K562 (cell line): ENCODE measurements at regions not wholly inside any gene's neighbourhood (a gene's known extent, or its start where the extent isn't known, plus 50 kb on each side); places are given as distances from the start of the nearest gene placed in this dataset.

Experiments used
- ATAC-seq: fragments of 200-7000 bp; cut with Tn5 transposase; 3 replicates; pipeline ENCODE4 v1.9.1; 2020; ENCODE audit warnings: moderate library complexity
- BruUV-seq: library from RNA; stranded (reverse); fragments of 400-500 nt; replicated peaks from 2 replicates; lab custom pipeline; 2021; lab: Mats Ljungman, UMichigan
- CTCF ChIA-PET: fragments of 300-600 bp; formaldehyde crosslinking; extraction: SDS; loops from one replicate; lab custom pipeline; 2021; ENCODE audit warnings: low intra/inter-chr PET ratio; lab: Yijun Ruan, JAX
- POLR2A ChIA-PET: fragments of 300-600, 350-650 bp; sonication (Branson Sonifier 250); formaldehyde crosslinking; extraction: SDS; loops from one replicate; lab custom pipeline; 2021; ENCODE audit warnings: antibody characterized with exemption, inconsistent platforms; lab: Yijun Ruan, JAX
- DNase-seq, 4 experiments: peaks; one replicate each; pipeline versions ENCODE4 v3.0.0 to v3.0.0-alpha.2; 2011 to 2018; ENCODE audit warnings: low spot score in 3 of 4, mixed read lengths in 3 of 4; ENCODE audit errors: extremely low read depth in 1 of 4
- FAIRE-seq: peaks from 2 replicates; lab custom pipeline; 2011; peaks lifted over from hg19 to GRCh38; lab: Jason Lieb, UNC
- H2AFZ ChIP-seq: 2 replicates; pipeline ENCODE4 v1.6.0; 2011; ENCODE audit warnings: low read depth, low read length, control low read depth, inconsistent platforms
- H3K27ac ChIP-seq: fragments of 200-600 bp; 3 replicates; pipeline ENCODE4 v1.8.0; 2011; ENCODE audit warnings: low read depth, mild to moderate bottlenecking, control low read depth, inconsistent platforms, low read length, moderate library complexity, mixed read lengths; ENCODE audit errors: extremely low read depth
- H3K27me3 ChIP-seq, 2 experiments: fragments of 300-600 bp in 1 of 2; 2 replicates in 1 of 2; 3 replicates in 1 of 2; pipeline versions ENCODE4 v1.6.0 to v1.8.0; 2011; ENCODE audit warnings: inconsistent platforms in 2 of 2, low read length in 2 of 2, mild to moderate bottlenecking in 1 of 2, mixed read lengths in 1 of 2, moderate library complexity in 1 of 2; ENCODE audit not compliant: control insufficient read depth in 2 of 2, insufficient read depth in 2 of 2
- H3K36me3 ChIP-seq: fragments of 300-600 bp; 3 replicates; pipeline ENCODE4 v1.8.0; 2011; ENCODE audit warnings: mild to moderate bottlenecking, low read length, inconsistent platforms; ENCODE audit not compliant: control insufficient read depth, insufficient read depth
- H3K4me1 ChIP-seq, 2 experiments: fragments of 200-600 bp in 1 of 2; replicated peaks in 1 of 2; 2 replicates in 1 of 2; 3 replicates in 1 of 2; pipeline versions ENCODE4 v1.5.1 to v1.8.0; 2011; ENCODE audit warnings: inconsistent platforms in 2 of 2, low read length in 2 of 2, mild to moderate bottlenecking in 1 of 2, mixed read lengths in 1 of 2, moderate library complexity in 1 of 2; ENCODE audit not compliant: control insufficient read depth in 2 of 2, insufficient read depth in 2 of 2
- H3K4me2 ChIP-seq: 2 replicates; pipeline ENCODE4 v1.6.1; 2011; ENCODE audit warnings: low read length, control low read depth, inconsistent platforms, mixed read lengths; ENCODE audit not compliant: insufficient read depth
- H3K4me3 ChIP-seq: fragments of 200-600 bp; sonication (generic), shearing (Covaris generic); 2 replicates; pipeline ENCODE4 v1.5.1; 2016; ENCODE audit warnings: control low read depth, inconsistent platforms
- H3K79me2 ChIP-seq: fragments of 200-600 bp; 3 replicates; pipeline ENCODE4 v1.8.0; 2011; ENCODE audit warnings: low read length, inconsistent platforms; ENCODE audit not compliant: control insufficient read depth, insufficient read depth
- H3K9ac ChIP-seq, 2 experiments: 2 replicates each; pipeline versions ENCODE4 v1.6.0 to v1.6.1; 2011; ENCODE audit warnings: low read depth in 2 of 2, low read length in 2 of 2, control low read depth in 1 of 2, inconsistent platforms in 1 of 2, mild to moderate bottlenecking in 1 of 2, mixed read lengths in 1 of 2; ENCODE audit not compliant: insufficient read depth in 1 of 2
- H3K9me1 ChIP-seq: one replicate; pipeline ENCODE4 v1.6.0; 2011; ENCODE audit warnings: inconsistent platforms, mild to moderate bottlenecking, low read length, moderate library complexity; ENCODE audit not compliant: control insufficient read depth, insufficient read depth
- H3K9me3 ChIP-seq: replicated peaks from 2 replicates; pipeline ENCODE4 v1.5.1; 2011; ENCODE audit warnings: low read depth, low read length, inconsistent platforms; ENCODE audit not compliant: control insufficient read depth, insufficient read depth
- H4K20me1 ChIP-seq: replicated peaks from 2 replicates; pipeline ENCODE4 v1.6.1; 2011; ENCODE audit warnings: low read length, inconsistent platforms, mixed read lengths; ENCODE audit not compliant: control insufficient read depth, insufficient read depth
- CBX8 ChIP-seq: fragments of 200-600 bp; sonication (generic); IDR thresholded peaks from 2 replicates; pipeline ENCODE4 v1.6.1; 2012; ENCODE audit warnings: borderline replicate concordance, mixed run types, low read depth, mild to moderate bottlenecking, moderate library complexity, mixed read lengths, low read length, control low read depth, inconsistent platforms; ENCODE audit not compliant: poor library complexity, severe bottlenecking; ENCODE audit errors: extremely low read depth
- FOXJ3 ChIP-seq: sonication (generic); formaldehyde crosslinking; IDR thresholded peaks from 2 replicates; pipeline ENCODE4 v1.4.0; 2020; ENCODE audit warnings: mild to moderate bottlenecking, missing genetic modification reagents
- MCM7 ChIP-seq, 2 experiments: fragments of 450-650 bp; IDR thresholded peaks; 2 replicates each; pipeline ENCODE4 v1.6.1; 2016 to 2018
- NFATC3 ChIP-seq: fragments of 450-650 bp; IDR thresholded peaks from 2 replicates; pipeline ENCODE4 v1.6.1; 2017; ENCODE audit warnings: mild to moderate bottlenecking
- PCBP2 ChIP-seq: fragments of 200-400 bp; formaldehyde crosslinking; IDR thresholded peaks from 2 replicates; pipeline ENCODE4 v1.6.1; 2018; ENCODE audit warnings: low read length, low read depth, mild to moderate bottlenecking, moderate library complexity; ENCODE audit not compliant: poor library complexity, severe bottlenecking
- SREBF2 ChIP-seq: sonication (generic); formaldehyde crosslinking; IDR thresholded peaks from 2 replicates; pipeline ENCODE4 v1.4.0; 2020; ENCODE audit warnings: mild to moderate bottlenecking, missing genetic modification reagents
- WGBS: fragments of 100-300 bp; shearing (Covaris generic); methylation state at CpG from one replicate; pipeline ENCODE4 v1.1.6; 2016; ENCODE audit warnings: low coverage, mixed read lengths; ENCODE audit not compliant: insufficient coverage; ENCODE audit errors: missing lambda C conversion rate; 5-methylcytosine and 5-hydroxymethylcytosine counted together
- in situ Hi-C: fragments of 300-500 bp; cut with MboI; formaldehyde crosslinking; loops from 4 replicates; pipeline ENCODE4 v1.15.0; 2018; ENCODE audit warnings: inconsistent platforms, mixed read lengths
- intact Hi-C: fragments of 100-400 bp; cut with micrococcal nuclease; formaldehyde crosslinking; loops from 2 replicates; pipeline ENCODE4 v1.14.2; 2022
- TF ChIP-seq, protein P1 (sequence below): fragments of 450-650 bp; IDR thresholded peaks from 2 replicates; pipeline ENCODE4 v1.6.1; 2018; ENCODE audit warnings: mild to moderate bottlenecking, low read depth; ENCODE audit not compliant: partially characterized antibody
- TF ChIP-seq, protein P2 (sequence below): sonication (generic); formaldehyde crosslinking; IDR thresholded peaks from 2 replicates; pipeline ENCODE4 v1.8.0; 2023; ENCODE audit warnings: missing genetic modification reagents, mild to moderate bottlenecking, borderline replicate concordance

DNA sequence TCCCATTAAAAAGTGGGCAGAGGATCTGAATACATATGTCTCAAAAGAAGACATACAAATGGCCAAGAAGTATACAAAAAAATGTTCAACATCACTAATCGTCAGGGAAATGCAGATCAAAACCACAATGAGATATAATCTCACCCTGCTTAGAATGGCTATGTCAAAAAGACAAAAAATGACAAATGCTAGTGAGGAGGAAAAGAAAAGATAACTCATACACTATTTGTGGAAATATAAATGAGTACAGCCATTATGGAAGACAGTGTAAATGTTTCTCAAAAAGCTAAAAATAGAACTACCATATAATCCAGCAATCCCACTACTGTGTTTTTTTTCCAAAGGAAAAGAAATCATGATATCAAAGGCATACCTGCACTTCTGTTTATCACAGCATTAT lies 450.7 kb downstream of the EFNA5 start:
- no peaks in the 10 kb centered on the region for H3K9me1 ChIP-seq
- no peaks in the 10 kb centered on the region for H3K4me1 ChIP-seq
- H3K9ac ChIP-seq = no peak overlapping the region
- ATAC-seq = no peak
- H3K4me3 ChIP-seq = no peak overlapping the region
- no peaks in the 10 kb centered on the region for H3K9me3 ChIP-seq
- in situ Hi-C loops = no loop called here
- no peak overlapping the region for H3K4me2 ChIP-seq
- no TSS peak for BruUV-seq
- ChIA-PET POLR2A (no interaction called here), CTCF (no interaction called here)
- DNase-seq = no peak
- no peaks in the 10 kb centered on the region for H3K79me2 ChIP-seq
- TF ChIP-seq MCM7 (IDR thresholded peaks at IDR 0.05) (no peak), FOXJ3 (CRISPR knock-in tag) (no peak), SREBF2 (no peak), PCBP2 (no peak), CBX8 (no peak), NFATC3 (no peak)
- TF ChIP-seq, protein P1, sequence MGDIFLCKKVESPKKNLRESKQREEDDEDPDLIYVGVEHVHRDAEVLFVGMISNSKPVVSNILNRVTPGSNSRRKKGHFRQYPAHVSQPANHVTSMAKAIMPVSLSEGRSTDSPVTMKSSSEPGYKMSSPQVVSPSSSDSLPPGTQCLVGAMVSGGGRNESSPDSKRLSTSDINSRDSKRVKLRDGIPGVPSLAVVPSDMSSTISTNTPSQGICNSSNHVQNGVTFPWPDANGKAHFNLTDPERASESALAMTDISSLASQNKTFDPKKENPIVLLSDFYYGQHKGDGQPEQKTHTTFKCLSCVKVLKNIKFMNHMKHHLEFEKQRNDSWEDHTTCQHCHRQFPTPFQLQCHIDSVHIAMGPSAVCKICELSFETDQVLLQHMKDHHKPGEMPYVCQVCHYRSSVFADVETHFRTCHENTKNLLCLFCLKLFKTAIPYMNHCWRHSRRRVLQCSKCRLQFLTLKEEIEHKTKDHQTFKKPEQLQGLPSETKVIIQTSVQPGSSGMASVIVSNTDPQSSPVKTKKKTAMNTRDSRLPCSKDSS = no peak
- TF ChIP-seq, protein P2, sequence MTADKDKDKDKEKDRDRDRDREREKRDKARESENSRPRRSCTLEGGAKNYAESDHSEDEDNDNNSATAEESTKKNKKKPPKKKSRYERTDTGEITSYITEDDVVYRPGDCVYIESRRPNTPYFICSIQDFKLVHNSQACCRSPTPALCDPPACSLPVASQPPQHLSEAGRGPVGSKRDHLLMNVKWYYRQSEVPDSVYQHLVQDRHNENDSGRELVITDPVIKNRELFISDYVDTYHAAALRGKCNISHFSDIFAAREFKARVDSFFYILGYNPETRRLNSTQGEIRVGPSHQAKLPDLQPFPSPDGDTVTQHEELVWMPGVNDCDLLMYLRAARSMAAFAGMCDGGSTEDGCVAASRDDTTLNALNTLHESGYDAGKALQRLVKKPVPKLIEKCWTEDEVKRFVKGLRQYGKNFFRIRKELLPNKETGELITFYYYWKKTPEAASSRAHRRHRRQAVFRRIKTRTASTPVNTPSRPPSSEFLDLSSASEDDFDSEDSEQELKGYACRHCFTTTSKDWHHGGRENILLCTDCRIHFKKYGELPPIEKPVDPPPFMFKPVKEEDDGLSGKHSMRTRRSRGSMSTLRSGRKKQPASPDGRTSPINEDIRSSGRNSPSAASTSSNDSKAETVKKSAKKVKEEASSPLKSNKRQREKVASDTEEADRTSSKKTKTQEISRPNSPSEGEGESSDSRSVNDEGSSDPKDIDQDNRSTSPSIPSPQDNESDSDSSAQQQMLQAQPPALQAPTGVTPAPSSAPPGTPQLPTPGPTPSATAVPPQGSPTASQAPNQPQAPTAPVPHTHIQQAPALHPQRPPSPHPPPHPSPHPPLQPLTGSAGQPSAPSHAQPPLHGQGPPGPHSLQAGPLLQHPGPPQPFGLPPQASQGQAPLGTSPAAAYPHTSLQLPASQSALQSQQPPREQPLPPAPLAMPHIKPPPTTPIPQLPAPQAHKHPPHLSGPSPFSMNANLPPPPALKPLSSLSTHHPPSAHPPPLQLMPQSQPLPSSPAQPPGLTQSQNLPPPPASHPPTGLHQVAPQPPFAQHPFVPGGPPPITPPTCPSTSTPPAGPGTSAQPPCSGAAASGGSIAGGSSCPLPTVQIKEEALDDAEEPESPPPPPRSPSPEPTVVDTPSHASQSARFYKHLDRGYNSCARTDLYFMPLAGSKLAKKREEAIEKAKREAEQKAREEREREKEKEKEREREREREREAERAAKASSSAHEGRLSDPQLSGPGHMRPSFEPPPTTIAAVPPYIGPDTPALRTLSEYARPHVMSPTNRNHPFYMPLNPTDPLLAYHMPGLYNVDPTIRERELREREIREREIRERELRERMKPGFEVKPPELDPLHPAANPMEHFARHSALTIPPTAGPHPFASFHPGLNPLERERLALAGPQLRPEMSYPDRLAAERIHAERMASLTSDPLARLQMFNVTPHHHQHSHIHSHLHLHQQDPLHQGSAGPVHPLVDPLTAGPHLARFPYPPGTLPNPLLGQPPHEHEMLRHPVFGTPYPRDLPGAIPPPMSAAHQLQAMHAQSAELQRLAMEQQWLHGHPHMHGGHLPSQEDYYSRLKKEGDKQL (CRISPR knock-in tag) = no peak
- H4K20me1 ChIP-seq = no peaks in the 10 kb centered on the region
- H3K36me3 ChIP-seq = no peaks in the 10 kb centered on the region
- 0% methylated on average over 1 of the region's 1 CpG for WGBS
- no peaks in the 10 kb centered on the region for H3K27me3 ChIP-seq
- FAIRE-seq = no peak
- H2AFZ ChIP-seq = no peak overlapping the region
- H3K27ac ChIP-seq = no peak overlapping the region
- intact Hi-C loops = no loop called here
